SH-SY5Y (cell line): ENCODE measurements at regions not wholly inside any gene's neighbourhood (a gene's known extent, or its start where the extent isn't known, plus 50 kb on each side); places are given as distances from the start of the nearest gene placed in this dataset.

Source experiments
- GATA2 ChIP-seq: IDR thresholded peaks from 2 replicates; pipeline ENCODE4 v1.6.1; 2011; ENCODE audit warnings: mild to moderate bottlenecking, low read depth, low read length
- GATA3 ChIP-seq: IDR thresholded peaks from 2 replicates; pipeline ENCODE4 v1.6.1; 2011; ENCODE audit warnings: low read depth, mild to moderate bottlenecking, low read length, moderate library complexity

DNA sequence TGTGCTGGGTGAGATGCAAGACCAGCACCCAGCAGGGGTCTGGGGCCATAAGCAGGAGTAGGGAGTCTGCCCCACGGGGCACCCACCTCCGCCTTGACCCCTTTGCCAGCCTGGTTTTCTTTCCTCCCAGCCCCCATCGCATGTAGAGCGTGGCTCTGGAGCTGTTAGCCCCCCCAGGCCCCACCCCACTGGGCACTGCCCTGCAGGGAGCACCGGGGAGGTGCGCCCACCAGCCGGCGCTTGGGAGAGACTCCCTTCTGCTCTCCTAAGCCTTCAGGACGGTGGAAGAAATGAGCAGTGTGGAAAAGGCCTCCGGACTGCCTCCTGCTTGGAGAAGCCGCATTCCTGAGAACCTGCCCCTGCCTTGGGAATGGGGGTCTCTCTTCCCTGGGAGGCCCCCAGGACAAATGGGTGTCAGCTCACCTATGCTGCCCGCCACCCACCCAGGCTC is 186.2 kb downstream of the IRF8 start:
- TF ChIP-seq GATA2, result no peak
- no peak for TF ChIP-seq GATA3
